Fibroblast of peridontal ligament (primary cell): ENCODE measurements at regions not wholly inside any gene's neighbourhood (a gene's known extent, or its start where the extent isn't known, plus 50 kb on each side); places are given as distances from the start of the nearest gene placed in this dataset.
"Not testable (repeated sequence)": the region's sequence is repeated elsewhere in the genome, so short reads cannot be mapped to it uniquely, and the experiment has no call there.

Experiments used
- DNase-seq: peaks from one replicate; pipeline ENCODE4 v3.0.0-alpha.2; 2010; ENCODE audit errors: extremely low read depth

- no peak for DNase-seq
Observed at GRCh38 chr12:11539156-11539555, 110.3 kb upstream of the ETV6 start.

- DNase-seq = no peak
Observed at GRCh38 chr12:11540156-11540555, 109.3 kb upstream of the ETV6 start.

DNA sequence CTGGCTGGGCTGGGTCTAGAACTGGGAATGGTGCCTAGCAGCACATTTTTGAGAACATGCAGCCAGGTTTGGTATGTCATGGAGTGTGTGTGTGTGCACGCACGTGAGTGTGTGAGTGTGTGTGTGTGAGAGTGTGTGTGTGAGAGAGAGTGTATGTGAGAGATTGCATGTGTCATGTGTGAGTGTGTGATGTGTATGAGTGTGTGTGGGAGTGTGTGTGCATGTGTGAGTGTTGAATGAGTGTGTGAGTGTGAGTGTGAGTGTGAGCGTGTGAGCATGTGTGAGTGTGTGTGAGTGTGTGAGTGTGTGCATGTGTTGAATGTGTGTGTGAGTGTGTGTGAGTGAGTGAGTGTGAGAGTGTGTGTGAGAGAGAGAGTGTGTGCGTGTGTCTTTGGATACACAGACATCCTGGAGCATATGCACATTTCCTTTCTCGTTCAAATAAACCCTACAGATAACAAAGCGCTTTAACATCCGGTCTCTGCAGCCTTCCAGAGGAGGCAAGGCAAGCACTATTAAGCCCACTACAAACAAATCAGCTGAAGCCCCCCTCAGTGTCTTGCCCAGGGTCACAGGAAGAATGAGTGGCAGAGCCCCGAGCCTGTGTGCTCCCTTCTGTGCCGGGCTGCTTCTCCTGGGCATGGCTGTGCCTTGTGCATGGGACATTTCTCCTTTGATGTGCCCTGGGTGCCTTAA is 108.7 kb upstream of the ETV6 start:
- no peak for DNase-seq

DNA sequence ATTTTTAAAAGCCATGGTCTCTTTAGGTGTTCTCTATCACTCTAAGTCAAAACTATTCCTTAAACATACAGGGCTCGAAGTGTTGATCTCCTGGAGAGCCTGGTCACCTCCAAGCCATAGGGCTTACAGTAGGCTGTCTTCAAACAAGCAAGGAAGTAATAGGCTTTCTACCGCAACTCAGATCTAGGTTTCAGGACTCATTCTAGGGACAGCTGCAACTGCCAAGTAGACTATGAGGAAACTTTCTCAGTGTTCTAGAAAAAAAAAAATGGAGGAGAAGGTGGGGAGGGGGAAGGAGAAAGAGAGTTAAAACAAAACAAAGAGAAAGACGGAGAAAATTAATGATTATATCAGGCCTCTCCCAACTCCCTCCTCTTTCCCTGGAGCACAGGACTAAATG is 106.9 kb upstream of the ETV6 start:
- DNase-seq = no peak

GRCh38 chr12:11543457-11544158 is 105.9 kb upstream of the ETV6 start:
- no peak for DNase-seq

GRCh38 chr12:11545484-11546330 is 103.8 kb upstream of the ETV6 start:
- DNase-seq = no peak

DNA sequence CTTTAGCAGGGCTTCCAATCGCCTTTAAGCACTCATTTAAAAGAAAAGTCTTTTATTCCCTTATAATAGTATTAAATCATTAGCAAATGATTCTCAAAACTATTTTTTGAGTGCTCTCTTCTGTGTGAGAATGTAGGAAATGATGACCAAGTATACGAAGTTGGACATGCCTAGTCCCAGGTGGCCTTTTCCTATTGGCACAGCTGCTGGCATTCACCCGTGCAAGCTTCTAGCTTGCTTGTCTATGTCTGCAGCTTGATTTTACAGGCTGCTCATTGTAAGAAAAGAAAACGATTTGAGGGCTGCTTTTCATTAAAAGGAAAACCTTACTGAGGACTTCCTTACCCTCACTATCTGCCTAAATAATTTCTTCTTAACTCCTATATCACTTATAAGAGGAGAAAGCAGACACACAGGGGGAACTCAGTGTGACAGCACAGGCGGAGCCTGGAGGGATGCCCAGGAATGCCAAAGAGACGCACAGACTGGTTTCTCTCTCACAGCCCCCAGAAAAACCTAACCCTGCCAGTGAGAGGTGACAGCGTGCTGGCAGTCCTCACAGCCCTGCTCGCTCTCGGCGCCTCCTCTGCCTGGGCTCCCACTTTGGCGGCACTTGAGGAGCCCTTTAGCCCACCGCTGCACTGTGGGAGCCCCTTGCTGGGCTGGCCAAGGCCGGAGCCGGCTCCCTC is 102.7 kb upstream of the ETV6 start:
- DNase-seq = not testable (repeated sequence)

- DNase-seq = not testable (repeated sequence)
Observed at GRCh38 chr12:11547271-11547646, 102.2 kb upstream of the ETV6 start.

DNA sequence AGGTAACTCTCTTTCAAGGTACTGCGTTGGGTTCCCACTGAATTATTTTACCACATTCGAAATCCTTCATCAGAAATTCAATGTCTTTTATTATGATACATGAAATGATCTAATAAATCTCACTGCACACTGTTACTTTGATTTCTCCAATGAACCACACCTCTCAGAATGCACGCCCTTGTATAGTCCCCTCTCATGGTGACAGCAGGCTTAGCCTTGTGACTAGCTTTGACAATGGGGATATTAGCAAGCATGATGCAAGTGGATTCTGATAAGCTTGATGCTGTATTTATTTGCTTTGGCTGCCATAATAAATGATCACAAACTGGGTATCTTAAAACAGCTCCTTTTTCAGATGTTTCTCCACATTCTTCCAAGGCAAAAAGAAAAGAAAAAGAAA is 100.4 kb upstream of the ETV6 start:
- DNase-seq = no peak

DNA sequence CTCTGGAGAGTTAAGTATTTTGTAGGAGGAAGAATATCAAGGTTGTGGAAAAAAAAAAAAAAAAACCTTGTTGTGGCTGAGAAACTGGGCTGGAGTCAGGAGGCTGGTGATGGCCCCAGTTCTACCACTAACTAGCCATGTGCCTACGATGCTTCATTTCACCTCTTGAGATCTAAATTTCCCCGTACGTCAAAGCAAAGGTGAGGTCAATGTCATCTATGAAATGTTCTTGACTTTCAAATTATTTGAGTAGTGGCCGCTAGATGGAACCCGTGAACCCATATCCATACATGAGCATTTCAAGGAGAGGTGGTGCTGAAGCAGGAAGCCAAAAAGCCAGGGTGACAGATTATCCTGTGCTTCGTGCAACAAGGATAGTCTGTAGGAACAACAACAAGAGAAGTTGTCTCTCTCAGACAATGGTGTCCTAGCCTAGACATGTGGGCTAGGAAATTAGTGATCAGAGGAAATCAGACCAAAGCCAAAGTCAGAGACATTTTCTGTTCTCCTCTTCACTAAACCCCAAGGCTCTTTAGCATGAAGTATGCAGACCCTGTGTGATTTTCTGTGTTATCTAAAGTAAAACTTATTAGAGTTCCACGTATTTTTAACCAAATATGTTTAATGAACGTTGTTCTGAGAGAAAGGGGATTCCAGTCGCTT is 95.5 kb upstream of the ETV6 start:
- DNase-seq = peak; percentile 68

DNA sequence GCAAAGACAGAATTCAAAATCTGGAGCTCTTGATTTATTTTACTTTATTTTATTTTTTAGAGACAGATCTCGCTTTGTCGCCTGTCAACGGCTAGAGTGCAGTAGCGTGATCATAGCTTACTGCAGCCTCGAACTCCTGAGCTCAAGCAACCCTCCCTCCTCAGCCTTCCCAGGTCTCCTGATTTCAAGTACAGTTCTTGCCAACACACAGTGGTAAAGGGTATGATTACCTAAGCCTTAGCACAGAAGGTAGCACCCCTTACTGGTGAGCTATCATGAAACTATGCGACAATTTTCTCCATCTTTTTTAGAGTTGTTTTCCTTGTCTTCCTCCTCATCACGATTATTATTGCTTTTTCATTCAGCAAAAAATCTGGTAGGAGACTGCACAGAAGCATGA is 94.3 kb upstream of the ETV6 start:
- no peak for DNase-seq

DNA sequence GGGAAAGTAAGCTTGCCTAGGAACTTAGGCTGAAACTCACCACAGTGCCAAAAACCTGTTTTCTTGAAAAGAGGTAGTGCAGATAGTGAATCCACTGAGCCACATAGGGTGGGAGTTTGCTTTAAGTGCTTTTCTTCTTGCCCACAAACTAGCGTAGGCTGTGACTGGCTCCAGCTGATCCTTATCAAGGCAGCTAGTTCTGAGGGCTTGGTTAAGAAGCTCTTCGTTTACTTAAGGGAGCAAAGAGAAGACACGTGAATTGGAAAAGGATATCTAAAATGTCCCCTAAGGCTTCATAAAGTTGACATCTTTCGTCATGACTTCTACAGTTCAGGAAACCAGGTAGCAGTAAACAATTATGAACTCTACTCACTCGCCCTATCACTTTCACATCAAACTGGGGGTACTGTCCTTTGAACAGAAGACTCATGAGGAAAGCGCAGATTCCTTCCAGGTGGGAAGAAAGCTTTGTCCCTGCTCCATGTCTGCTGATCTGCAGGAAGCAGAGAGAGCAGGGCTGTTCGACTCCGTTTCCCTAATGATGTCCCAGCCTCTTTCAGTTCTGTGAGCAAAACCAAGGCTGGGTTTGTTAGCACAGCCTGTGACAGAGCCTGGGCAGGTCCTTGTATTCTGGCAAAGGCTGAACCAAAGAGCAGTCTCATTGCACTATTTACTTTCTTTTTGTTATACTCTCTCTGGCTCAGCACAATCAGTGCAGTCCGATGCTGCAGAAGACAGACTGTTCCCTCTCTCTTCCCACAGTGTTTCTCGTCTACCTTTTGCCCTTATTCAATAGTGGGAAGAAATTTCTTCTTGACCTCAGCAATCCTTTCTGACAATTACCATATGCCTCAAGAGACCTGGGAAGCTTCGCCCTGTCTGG is 93.5 kb upstream of the ETV6 start:
- DNase-seq = no peak

DNA sequence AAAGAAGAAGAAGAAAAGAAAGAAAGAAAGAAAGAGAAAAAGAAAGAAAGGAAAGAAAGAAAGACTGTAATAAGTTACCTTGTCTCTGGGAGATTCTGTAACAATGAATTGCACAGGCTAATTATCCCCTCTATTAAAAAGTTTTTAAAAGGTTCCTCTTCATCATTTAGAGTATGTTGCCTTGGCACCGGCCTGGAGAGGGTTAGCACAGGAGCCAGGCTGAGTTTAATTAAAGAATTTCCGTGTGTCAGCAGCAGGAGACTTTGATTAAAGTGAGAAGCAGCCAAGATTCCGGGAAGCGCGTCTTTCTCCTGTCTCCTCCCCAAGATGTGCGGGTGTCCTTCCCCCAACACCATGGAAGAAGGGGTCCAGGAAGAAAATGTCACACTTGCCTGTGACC is 92.8 kb upstream of the ETV6 start:
- DNase-seq = no peak

- no peak for DNase-seq
Observed at GRCh38 chr12:11559626-11560340, 89.7 kb upstream of the ETV6 start.

DNA sequence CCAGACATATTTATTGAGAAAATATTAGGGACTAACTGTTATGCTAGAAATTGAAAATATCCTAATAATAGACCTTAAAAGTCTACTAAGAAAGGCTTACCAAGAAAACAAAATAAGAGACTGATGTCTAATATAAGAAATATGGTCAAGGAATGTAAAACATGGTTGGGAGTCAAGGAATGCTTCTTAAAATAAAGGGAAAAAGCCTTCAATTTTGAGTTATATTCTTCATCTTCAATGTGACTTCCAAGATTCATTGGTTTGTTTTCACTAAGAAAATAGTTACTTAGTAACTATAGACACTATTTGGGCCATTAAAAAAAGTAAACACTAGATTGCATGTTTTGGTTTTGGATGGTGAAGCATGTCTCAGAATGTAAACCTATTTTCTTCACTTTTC is 88.1 kb upstream of the ETV6 start:
- DNase-seq = no peak

DNA sequence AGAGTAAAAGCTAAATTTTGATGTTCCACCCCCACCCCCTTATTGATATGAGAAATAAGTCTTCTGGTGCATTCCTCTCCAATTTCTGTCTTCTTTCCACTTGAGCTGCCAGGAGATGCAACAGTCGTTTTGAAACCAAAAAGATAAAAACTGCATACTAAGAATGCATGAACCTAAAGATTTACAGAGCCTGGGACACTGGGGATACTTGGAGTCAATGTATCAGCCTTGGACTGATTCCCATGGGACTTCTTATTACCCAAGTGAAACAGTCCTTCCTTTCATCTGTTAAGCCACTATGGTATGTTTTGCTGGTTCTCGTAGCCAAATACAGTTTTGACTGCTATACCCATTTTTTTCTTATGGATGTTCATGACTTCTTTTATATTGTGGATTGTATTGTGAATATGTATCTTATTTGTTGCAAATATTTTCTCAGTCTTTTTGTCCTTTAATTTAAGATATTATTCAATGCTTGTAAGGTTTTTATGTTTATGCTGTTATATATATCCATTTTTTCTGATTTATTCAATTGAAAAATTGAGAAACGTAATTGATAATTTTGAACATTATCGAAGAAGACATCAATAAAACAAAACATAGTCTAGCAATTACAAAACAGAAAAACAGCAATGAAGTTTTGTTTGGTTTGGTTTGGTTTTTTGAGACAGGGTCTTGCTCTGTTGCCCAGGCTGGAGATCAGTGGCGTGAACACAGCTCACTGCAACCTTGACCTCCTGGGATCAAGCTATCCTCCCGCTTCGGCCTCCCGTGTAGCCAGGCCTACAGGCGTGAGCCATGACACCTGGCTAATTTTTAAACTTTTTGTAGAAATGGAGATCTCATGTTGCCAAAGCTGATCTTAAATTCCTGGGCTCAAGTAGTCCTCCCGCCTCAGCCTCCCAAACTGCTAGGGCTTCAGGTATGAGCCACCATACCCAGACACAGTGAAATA is 85.4 kb upstream of the ETV6 start:
- DNase-seq = no peak

- DNase-seq = no peak
Observed at GRCh38 chr12:11564984-11565651, 84.4 kb upstream of the ETV6 start.

- DNase-seq = no peak
Observed at GRCh38 chr12:11565752-11566151, 83.7 kb upstream of the ETV6 start.
